HG02763 (cell line): ENCODE measurements at regions not wholly inside any gene's neighbourhood (a gene's known extent, or its start where the extent isn't known, plus 50 kb on each side); places are given as distances from the start of the nearest gene placed in this dataset.
A peak's percentile ranks its signal among the peaks of the same experiment; 100 is the strongest.

Source experiments
- ATAC-seq: cut with Tn5 transposase; IDR thresholded peaks from one replicate; pipeline ENCODE4 v1.9.1; 2021; ENCODE audit warnings: mild to moderate bottlenecking, moderate library complexity; ENCODE audit not compliant: unreplicated experiment

DNA sequence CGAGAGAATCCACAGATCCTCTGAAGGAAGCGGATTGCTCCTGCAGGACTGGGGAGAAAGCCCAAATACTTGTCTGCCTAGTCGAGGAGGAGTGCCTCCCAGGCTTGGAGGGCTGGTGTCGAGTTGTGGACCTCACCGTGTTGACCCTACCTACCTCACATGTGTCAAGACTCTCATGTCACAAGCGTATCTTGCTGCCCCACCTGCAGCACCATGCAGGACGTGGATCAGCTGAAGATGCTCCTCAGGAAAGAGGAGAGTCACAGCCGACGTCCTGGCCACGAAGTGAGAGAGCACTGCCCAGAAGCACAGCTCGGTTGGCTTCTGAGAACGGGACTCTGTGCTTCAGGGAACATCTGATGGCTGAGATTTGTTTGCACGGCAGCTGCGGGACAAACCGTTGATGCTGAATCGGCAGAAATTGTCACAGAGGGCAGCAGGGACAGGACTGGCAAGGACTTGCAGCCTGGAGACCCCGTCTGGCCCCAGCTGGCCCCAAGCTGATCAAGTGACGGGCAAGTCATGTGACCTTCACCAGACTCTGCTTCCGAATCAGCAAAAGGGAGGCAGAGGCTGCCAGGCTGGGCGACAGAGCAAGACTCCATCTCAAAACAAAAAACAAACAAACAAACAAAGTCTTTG lies 119.1 kb upstream of the ITGA1 start:
- no peak for ATAC-seq

DNA sequence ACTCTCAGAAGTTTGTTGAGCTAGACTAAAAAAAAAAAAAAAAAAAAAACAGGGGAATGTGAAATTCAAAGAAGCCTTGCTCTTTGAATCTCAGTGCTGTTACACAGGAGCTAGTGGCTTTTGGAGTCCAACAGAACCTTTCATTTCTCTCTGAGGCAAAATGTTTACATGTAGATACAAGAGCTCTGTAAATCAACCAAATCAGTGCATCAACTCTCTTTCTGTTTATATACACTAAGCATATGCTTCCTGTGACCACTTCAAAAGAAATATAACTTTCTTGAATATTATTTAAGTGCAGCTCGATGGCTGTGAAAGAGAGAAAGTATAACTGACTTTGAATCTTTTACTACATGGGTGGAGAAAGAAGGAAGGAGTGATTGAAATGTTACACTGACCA lies 115.3 kb upstream of the ITGA1 start:
- no peak for ATAC-seq

DNA sequence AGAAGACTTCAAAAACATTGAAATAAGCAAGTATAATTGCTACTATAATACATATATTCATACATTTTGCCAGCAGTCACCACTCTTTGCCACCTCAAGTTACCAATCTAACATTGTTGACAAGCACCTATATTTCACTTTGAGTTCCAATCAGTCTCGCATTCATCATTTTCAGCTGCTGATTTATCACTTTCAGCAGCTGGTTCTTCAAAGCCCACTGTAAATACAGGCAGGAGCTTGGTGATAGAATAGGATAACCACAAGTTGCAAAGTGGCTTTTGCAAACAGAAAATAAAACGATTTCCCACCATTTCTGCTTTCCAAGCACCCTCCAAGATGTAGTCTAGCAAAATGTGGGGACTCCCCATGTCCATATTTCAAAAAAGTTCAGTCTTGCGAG lies 114.2 kb upstream of the ITGA1 start:
- ATAC-seq: no peak

DNA sequence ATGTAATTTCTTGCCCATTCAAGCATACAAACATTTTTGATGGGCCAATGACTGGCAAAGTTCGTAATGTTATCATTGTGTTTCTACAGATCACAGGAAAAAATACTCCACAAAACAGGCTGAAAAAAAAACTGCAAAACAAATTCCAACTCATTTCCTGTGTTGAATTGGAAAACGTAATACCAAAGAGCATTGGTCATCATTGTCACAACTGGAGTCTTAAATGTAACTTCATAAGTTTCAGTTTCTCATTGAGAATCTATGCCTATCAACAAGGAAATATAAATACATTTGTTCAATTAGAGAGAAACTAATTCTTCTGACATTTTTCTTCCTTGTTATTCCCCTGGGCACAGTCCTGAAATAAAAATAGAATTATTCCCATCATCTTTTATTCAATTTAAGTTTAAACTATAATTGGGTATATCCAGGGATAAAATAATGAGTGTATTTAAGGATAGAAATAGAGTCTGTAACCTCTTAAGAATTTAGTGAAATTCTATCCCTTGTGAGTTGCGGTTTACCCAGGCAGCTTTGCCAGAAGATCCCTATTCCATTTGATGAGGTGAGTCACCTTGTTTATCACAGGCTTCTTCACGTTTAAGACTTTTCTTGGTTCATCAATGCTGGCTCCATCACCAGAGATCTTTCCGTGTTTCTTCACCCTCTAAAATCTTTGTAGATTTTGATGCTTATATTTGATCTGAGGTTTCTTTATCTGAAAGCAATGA lies 112.7 kb upstream of the ITGA1 start:
- ATAC-seq: no peak

DNA sequence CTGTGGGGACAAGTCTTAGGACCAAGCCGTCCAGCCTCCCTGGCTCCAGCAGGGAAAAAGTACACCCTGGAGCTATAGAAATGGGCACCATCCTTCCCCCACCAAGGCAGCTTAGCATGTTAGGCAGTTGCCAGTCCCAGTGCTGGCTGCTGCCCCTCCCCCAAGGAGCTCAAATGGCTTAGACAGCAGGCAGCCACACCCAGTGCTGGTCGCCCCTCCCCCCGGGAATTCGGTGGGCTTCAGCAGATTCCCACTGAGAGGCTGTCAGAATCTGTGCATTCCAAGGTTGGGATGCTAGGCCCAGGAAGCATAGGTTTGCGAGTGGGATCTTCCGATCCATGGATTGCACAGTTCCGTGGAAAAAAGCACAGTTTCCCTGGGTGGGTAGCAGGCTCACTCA lies 105.2 kb upstream of the ITGA1 start:
- ATAC-seq: no peak

DNA sequence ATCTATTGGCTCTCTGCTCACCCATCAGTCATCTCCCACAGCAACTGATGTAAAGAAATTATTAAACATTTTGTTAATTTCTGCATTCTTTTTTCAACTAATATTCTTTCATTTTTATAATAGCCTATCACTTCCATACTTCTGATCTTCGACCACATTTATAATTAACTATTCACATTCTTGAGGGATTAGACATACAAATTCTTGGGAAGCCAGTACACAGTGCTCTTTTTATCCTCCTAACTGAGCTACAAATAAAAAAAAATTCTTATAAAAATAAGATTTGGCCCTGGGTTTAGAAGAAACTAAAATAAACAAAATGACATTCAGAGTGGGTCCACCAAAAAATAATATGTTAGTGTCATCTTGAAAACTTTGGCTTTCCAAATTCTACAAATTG lies 103.7 kb upstream of the ITGA1 start:
- no peak for ATAC-seq

DNA sequence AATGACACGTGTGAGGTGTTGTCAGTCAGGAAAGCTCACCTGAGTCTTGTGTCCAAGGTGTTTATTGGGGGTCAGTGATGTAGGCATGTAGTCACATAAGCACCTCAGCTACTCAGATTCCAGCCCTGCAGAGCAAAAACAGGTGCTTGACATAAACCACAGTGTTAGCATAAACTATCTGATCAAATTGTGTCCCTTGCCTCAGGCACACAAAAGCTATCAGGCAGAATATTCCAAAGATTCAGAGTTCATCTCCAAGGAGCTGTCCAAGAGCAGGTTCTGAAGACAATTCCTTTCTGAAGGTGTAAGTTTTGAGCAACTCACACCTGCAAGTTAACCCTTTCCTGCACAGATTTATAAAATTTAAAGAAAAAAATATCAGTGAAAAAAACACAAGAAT lies 102.2 kb upstream of the ITGA1 start:
- no peak for ATAC-seq

DNA sequence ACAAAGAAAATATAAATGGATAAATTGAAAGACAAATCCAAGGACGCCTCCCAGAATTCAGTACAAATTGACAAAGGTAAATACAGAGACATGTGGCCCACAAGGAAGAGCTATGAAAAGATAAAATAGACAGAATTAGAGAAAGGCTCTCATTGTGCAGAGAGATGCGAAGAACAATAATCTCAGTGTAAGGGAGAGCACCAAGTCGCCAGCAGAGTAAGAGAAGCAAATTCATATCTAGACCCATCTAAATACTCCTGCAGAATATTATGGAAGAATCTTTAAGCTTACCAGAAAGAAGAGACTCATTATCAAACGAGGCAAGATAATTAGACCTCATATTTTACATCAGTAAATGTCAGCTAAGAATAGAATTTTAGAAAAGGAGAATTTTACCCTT lies 101.7 kb upstream of the ITGA1 start:
- ATAC-seq: no peak

DNA sequence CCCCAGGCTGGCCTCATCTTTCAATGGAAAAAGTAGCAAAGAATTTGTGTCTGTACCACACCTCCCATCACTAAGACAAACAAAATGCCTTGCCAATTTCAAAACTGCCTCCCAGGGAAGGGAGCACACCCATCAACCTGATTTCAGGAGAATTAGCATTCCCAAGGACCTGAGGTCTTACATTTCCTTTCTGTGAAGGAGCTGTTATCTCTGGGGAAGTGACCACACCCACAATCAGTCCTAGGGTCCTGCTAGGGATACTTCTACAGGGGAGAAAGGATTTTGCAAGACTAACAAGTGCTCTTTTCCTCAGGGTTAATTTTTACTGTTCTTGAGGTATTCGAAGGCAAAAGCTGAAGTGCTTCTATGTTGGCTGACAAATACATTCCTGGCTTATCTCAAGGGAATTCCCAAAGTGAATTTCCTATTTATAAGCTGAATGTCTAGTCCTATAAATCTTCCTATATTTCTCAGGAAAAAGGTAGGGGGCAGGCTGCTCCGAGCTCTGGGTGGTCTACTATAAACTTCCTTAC lies 97.4 kb upstream of the ITGA1 start:
- ATAC-seq: no peak

DNA sequence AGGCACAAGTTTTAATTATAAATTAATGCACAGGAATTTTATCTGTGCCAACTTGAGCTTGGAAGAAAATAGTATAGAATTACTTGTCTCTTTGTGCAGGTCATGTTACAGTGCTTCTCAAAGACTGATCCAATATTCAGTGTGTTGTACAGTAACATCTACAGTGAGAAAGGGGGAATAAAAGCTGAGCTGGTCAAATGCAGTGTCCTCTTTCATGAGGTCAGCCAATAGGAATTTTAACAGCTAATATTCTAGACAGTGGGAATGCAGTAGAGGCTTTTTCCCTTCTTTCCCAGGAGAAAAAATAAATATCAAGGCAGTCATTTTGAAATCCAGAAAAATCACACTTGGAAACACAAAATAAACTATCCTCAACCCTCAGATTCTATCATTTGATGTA lies 95.7 kb upstream of the ITGA1 start:
- ATAC-seq: no peak

DNA sequence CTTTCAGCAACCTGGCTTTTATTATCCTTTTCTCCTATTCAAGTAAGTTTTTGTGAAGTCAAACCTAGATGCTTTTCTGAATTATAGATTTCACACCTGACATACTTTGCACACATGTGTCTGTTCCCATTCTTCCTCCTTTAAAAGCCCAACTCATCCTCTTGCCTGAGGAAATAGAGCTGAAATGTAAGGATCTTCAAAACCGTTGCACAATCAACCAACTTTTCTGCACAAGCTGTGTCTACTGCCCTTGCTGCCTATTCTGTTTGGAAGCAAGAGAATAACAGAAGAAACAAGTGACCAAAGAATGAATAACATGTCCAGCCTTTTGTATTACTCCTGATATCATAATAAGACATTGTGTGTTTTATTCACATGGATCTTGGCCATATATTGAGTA lies 95.1 kb upstream of the ITGA1 start:
- no peak for ATAC-seq

DNA sequence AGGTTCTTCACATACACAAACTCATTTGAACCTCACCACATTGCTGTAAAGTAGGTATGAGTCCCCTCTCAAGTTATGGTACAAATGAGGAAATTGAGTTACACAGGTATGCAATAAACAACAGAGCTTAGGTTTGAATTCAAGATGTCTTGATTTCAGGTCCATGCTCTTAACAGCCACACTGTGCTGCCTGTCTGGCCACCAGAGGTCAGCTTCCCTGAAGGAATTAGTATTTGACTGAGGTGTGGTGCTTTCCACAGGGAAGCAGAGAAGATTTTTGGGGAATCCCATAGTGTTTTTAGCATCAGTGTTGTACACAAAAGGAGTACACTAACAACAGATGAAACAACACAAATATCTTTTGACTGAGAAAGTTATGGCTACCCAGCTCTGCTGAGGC lies 94.4 kb upstream of the ITGA1 start:
- no peak for ATAC-seq

DNA sequence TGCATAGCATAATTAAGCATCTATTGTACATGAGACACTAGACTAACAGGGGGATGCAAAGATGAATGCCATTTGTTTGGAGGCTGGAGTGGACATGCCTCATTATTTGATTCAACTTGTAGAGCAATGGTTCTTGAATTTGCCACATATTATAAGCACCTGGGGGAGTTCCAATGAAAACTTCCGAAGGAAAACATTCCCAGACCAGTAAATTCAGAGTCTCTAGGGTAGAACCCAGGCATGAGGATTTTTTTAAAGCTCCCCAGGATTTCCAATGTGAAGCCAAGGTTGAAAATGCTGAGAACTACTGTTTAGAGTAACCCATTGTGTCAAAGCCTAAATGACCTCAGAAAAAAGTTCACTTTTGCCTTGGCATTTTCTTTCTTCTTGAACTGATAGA lies 93.9 kb upstream of the ITGA1 start:
- ATAC-seq: no peak

DNA sequence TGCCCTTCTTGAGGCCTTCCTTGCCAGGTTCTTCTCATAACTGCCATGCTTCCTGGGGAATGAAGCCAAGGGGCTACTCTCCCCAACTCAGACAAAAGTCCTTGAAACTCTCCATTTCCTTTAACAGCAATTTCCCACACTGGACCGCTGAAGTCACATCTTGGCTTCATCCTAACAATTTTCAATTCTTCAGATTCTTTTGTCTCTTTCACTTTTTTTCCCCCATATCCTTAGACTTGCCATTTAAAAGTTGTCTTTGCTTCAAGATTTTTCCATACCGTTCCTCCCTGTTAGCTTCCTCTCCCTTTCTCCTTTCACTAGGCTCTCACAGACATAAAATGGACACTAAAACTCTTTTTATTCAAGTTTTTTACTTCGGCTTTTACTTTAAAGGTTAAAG lies 93.1 kb upstream of the ITGA1 start:
- ATAC-seq: no peak

DNA sequence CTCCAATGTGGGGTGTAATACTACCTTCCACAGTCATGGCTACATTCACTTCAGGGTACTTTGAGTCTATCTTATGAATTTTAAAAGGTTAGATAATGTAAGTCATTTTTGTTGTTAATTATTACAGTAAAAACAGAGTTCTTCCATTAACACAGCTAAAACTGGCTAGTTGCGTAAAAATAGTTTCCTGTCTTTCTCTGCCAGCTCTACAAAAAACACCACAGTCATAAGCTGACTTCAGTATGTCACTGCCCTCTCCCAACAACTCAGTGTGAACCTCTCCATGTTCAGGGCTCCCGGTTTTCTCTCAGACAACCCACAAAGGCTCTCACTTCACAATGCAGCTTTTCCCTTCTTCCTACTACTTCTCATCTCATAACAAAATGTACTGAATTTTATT lies 84.8 kb upstream of the ITGA1 start:
- ATAC-seq: no peak

DNA sequence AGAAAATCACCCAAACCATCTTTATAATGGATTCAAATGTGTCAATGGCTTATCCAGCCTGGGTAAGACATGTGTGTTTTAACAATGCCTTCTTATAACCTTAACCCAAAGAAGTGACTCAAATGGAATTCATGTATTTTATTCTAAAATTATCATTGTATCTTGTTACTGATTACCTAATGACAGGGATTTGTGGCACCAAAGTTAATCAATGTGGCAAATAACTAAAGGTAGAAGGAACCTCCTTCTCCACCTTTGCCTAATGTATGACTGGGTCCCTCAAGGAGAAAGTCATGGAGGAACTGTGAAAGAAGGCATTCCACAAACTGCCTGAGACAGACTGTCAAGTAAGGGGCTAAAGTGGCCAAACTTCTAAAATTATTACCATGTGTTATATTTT lies 84.4 kb upstream of the ITGA1 start:
- no peak for ATAC-seq

DNA sequence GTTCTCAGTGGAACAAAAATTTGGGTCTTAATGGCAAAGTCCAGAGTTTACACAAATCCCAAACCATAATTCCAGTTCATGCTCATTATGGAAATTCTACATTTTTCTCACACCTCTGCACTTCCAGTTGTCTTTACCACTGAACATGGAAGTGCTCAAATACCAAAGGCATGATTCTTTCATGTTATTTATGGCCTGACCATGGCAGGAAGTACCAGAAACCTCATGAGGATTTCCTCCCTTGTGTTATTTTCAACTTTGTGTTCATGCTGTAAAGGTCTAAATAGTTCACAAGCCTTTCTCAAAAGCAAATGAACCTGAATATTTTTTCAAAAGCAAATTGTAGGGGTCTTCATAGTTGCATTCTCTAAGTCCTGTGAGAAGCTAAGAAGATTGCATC lies 82.0 kb upstream of the ITGA1 start:
- ATAC-seq: no peak

DNA sequence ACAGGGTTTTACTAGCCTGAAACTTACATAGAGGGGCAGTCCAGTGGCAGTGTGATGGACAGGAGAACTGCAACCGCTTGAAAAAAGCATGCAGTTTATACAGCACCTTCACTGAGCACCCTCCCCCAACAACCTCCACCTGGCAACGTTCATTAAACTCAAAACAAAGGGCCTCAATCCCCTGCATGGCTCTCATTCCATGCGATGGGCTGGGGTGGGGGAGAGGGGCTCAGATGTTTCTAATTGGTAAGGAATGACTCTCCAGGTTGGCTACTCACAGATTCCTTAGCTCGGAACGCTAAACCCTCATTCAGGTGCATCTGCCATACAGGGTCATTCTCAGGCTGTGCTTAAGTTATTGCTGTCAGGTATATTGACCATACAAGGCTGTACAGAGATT lies 80.9 kb upstream of the ITGA1 start:
- no peak for ATAC-seq

DNA sequence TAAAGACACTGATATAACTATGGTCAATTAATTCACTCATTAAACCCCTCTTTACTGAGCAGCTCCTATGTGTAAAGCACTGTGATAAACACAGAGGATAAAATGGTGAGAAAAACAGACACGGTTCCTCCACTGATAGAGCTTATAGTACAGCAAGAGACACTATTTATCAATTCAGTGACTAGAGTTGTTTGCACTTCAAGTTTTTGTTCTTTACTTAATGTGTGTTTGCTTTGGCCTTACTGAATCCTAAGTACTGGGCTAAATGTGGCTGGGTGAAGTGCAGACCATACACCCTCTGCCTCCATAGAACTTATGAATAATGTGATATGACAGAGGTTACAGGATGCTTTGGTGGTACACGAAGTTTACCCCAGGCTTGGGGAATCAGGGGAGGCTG lies 80.1 kb upstream of the ITGA1 start:
- no peak for ATAC-seq

DNA sequence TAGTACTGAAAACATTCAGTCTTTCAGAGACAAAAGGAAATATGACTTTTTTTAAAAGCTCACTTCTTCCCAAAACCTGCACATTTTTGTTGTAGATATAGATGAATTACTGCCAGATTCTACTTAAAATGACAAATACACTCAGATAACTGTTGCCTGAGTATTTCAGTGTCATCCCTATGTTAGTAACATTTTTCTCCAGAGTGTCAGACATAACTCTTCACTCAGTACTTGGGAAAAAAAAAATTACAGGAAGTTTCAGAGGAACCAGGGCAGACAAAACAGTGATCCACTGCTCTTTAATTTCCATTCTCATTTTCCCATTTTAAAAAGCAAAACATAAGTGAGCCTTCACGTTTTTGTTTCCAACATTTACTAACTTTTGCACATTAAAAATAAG lies 79.3 kb upstream of the ITGA1 start:
- no peak for ATAC-seq

DNA sequence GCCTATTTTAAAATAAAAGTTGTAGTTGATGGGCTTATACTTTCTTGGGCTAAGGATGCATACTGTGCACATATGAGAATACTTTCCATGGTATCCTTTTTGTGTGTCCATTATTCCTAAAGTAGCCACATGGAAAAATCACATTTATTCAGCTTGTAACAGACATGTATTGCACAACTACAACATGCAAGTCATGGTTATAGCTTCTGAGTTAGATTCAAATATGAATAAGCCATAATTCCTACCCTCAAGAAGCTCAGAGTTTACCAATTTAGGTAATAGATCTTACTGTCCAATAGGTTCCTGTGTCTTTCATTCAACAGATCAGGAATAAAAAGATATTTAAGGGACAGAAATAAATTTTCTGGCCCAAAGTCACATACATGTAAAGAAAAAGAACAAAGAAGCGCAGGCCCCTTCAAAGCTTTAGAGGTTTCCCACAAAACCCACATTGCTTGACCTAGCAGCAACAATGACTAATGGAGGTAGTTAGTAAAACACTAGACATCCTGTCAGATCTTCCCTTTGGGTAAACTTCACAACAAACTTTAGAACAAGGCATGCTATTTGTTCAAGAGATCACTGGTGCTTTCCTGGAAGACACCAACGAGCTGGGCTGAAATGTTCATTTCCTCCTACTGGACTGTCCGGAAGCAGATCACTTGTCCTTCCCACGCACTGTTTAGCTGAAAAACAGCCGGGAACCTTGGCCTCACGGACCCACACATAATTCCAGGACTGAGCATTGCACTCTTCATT lies 78.4 kb upstream of the ITGA1 start:
- ATAC-seq: peak; percentile 66
